ENCODE measurements at regions not wholly inside any gene's neighbourhood (a gene's known extent, or its start where the extent isn't known, plus 50 kb on each side); places are given as distances from the start of the nearest gene placed in this dataset.

DNA sequence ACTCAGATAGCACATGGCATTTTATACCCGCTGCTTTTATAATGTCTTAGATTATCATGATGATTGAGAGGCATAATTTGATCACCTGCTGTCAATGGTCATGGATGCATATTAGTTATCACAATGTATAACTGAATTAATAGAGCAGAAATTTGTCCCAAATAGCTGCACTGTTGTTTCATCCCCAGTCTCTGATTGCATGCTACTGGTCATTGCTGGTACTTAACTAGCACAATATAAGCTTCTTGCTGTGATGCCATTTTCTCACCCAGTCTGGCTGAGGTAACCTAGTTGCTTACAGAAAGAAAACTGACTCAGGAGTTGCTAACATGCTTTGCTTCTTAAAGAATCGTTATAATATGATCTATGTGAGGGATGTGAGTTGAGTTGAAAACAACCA is 76.8 kb upstream of the PLEKHA5 start:
- ChIA-PET SMC1A (ENCODE audit: uncharacterized antibody, unreplicated experiment) (no interaction called here), POLR2A (no interaction called here), CTCF (no interaction called here), RAD21 (ENCODE audit: unreplicated experiment) (no interaction called here)
- FAIRE-seq (no peak), DNase-seq (ENCODE audit: low read depth, low spot score) (no peak), ATAC-seq (no peak)
- intact Hi-C loops (cut with micrococcal nuclease; ENCODE audit: unreplicated experiment) (no loop called here), in situ Hi-C loops (cut with MboI) (no loop called here)
- no peaks in the 10 kb centered on the region for H3K79me2 ChIP-seq (ENCODE audit: control insufficient read depth, insufficient read depth, low read length)
- H2AFZ ChIP-seq (ENCODE audit: control insufficient read depth, low read depth, low read length): no peak overlapping the region
- no peak overlapping the region for H3K9ac ChIP-seq (ENCODE audit: control insufficient read depth, insufficient read depth, low read length)
- H3K4me1 ChIP-seq (ENCODE audit: control insufficient read depth, insufficient read depth, low read length): no peaks in the 10 kb centered on the region
- H3K9me3 ChIP-seq (replicated peaks; ENCODE audit: control insufficient read depth, insufficient read depth, low read length): no peaks in the 10 kb centered on the region
- no peaks in the 10 kb centered on the region for H3K36me3 ChIP-seq (ENCODE audit: control insufficient read depth in 2 of 2, insufficient read depth in 2 of 2, low read length in 1 of 2)
- WGBS (ENCODE audit: insufficient coverage, insufficient replicate concordance, low lambda C conversion rate, missing lambda C conversion rate): 0% methylated on average over 2 of the region's 2 CpGs
- H3K4me2 ChIP-seq (ENCODE audit: control insufficient read depth, insufficient read depth): no peak overlapping the region
- no peaks in the 10 kb centered on the region for H3K27me3 ChIP-seq (replicated peaks in 1 of 2; ENCODE audit: control insufficient read depth in 2 of 2, insufficient read depth in 2 of 2, low read length in 1 of 2)
- no peak for TF ChIP-seq HDAC6 (IDR thresholded peaks at IDR 0.05; ENCODE audit: unreplicated experiment)
- TF ChIP-seq RB1 (IDR thresholded peaks at IDR 0.05; ENCODE audit: borderline replicate concordance): no peak
- no peak for TF ChIP-seq ZNF24 (IDR thresholded peaks at IDR 0.05)
- TF ChIP-seq, protein P1, sequence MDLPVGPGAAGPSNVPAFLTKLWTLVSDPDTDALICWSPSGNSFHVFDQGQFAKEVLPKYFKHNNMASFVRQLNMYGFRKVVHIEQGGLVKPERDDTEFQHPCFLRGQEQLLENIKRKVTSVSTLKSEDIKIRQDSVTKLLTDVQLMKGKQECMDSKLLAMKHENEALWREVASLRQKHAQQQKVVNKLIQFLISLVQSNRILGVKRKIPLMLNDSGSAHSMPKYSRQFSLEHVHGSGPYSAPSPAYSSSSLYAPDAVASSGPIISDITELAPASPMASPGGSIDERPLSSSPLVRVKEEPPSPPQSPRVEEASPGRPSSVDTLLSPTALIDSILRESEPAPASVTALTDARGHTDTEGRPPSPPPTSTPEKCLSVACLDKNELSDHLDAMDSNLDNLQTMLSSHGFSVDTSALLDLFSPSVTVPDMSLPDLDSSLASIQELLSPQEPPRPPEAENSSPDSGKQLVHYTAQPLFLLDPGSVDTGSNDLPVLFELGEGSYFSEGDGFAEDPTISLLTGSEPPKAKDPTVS (IDR thresholded peaks at IDR 0.05; ENCODE audit: low read depth, low read length): no peak
- TF ChIP-seq ZNF217 (IDR thresholded peaks at IDR 0.05): no peak
- no peak for TF ChIP-seq NFYB (IDR thresholded peaks at IDR 0.05; ENCODE audit: insufficient read depth, low read depth, low read length)
- TF ChIP-seq, protein P2, sequence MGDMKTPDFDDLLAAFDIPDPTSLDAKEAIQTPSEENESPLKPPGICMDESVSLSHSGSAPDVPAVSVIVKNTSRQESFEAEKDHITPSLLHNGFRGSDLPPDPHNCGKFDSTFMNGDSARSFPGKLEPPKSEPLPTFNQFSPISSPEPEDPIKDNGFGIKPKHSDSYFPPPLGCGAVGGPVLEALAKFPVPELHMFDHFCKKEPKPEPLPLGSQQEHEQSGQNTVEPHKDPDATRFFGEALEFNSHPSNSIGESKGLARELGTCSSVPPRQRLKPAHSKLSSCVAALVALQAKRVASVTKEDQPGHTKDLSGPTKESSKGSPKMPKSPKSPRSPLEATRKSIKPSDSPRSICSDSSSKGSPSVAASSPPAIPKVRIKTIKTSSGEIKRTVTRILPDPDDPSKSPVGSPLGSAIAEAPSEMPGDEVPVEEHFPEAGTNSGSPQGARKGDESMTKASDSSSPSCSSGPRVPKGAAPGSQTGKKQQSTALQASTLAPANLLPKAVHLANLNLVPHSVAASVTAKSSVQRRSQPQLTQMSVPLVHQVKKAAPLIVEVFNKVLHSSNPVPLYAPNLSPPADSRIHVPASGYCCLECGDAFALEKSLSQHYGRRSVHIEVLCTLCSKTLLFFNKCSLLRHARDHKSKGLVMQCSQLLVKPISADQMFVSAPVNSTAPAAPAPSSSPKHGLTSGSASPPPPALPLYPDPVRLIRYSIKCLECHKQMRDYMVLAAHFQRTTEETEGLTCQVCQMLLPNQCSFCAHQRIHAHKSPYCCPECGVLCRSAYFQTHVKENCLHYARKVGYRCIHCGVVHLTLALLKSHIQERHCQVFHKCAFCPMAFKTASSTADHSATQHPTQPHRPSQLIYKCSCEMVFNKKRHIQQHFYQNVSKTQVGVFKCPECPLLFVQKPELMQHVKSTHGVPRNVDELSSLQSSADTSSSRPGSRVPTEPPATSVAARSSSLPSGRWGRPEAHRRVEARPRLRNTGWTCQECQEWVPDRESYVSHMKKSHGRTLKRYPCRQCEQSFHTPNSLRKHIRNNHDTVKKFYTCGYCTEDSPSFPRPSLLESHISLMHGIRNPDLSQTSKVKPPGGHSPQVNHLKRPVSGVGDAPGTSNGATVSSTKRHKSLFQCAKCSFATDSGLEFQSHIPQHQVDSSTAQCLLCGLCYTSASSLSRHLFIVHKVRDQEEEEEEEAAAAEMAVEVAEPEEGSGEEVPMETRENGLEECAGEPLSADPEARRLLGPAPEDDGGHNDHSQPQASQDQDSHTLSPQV (IDR thresholded peaks at IDR 0.05): no peak
- TF ChIP-seq RFX5 (IDR thresholded peaks at IDR 0.05; ENCODE audit: low read depth, low read length): no peak
- TF ChIP-seq, protein P3, sequence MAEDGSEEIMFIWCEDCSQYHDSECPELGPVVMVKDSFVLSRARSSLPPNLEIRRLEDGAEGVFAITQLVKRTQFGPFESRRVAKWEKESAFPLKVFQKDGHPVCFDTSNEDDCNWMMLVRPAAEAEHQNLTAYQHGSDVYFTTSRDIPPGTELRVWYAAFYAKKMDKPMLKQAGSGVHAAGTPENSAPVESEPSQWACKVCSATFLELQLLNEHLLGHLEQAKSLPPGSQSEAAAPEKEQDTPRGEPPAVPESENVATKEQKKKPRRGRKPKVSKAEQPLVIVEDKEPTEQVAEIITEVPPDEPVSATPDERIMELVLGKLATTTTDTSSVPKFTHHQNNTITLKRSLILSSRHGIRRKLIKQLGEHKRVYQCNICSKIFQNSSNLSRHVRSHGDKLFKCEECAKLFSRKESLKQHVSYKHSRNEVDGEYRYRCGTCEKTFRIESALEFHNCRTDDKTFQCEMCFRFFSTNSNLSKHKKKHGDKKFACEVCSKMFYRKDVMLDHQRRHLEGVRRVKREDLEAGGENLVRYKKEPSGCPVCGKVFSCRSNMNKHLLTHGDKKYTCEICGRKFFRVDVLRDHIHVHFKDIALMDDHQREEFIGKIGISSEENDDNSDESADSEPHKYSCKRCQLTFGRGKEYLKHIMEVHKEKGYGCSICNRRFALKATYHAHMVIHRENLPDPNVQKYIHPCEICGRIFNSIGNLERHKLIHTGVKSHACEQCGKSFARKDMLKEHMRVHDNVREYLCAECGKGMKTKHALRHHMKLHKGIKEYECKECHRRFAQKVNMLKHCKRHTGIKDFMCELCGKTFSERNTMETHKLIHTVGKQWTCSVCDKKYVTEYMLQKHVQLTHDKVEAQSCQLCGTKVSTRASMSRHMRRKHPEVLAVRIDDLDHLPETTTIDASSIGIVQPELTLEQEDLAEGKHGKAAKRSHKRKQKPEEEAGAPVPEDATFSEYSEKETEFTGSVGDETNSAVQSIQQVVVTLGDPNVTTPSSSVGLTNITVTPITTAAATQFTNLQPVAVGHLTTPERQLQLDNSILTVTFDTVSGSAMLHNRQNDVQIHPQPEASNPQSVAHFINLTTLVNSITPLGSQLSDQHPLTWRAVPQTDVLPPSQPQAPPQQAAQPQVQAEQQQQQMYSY (CRISPR knock-in tag; IDR thresholded peaks at IDR 0.05): no peak
- TF ChIP-seq, protein P4, sequence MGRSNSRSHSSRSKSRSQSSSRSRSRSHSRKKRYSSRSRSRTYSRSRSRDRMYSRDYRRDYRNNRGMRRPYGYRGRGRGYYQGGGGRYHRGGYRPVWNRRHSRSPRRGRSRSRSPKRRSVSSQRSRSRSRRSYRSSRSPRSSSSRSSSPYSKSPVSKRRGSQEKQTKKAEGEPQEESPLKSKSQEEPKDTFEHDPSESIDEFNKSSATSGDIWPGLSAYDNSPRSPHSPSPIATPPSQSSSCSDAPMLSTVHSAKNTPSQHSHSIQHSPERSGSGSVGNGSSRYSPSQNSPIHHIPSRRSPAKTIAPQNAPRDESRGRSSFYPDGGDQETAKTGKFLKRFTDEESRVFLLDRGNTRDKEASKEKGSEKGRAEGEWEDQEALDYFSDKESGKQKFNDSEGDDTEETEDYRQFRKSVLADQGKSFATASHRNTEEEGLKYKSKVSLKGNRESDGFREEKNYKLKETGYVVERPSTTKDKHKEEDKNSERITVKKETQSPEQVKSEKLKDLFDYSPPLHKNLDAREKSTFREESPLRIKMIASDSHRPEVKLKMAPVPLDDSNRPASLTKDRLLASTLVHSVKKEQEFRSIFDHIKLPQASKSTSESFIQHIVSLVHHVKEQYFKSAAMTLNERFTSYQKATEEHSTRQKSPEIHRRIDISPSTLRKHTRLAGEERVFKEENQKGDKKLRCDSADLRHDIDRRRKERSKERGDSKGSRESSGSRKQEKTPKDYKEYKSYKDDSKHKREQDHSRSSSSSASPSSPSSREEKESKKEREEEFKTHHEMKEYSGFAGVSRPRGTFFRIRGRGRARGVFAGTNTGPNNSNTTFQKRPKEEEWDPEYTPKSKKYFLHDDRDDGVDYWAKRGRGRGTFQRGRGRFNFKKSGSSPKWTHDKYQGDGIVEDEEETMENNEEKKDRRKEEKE (IDR thresholded peaks at IDR 0.05): no peak
- TF ChIP-seq MTA2 (IDR thresholded peaks at IDR 0.05; ENCODE audit: low read depth): no peak
- H4K20me1 ChIP-seq (ENCODE audit: control insufficient read depth, insufficient read depth): no peaks in the 10 kb centered on the region
- no peak overlapping the region for H3K27ac ChIP-seq (ENCODE audit: control insufficient read depth, insufficient read depth)
- no peak overlapping the region for H3K4me3 ChIP-seq
- BruUV-seq (replicated peaks): no TSS peak

Data from GM12878 (cell line).